ENCODE measurements at regions not wholly inside any gene's neighbourhood (a gene's known extent, or its start where the extent isn't known, plus 50 kb on each side); places are given as distances from the start of the nearest gene placed in this dataset.

DNA sequence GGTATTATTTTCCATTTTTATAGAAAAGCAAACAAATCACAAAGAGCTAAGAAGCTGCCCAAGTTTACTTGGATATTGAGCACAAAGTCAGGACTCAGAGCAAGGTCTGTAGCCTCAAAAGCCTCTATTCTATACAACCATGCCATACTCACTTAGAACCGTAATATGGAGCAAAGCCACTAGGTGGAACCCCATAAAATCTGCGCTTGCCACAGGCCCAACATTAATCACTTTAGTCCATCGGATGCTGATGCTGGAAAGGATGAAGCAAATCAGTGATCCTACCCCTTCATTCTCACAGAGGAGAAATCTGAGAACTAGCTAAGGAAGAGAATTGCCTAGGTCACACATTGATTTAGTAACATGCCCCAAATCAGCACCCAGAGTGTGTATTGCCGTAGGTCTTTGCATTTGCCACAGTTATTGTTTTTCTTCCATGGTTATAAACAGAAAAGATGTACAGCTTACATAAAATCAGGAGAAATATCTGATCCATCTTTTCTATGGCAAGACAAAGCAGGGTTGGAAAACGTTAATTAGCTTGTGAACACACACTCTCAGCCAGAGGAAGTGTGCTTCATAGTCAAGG, 56.7 kb upstream of the RAB38 start:
- DNase-seq (ENCODE audit: low spot score): peak; percentile 23

DNA sequence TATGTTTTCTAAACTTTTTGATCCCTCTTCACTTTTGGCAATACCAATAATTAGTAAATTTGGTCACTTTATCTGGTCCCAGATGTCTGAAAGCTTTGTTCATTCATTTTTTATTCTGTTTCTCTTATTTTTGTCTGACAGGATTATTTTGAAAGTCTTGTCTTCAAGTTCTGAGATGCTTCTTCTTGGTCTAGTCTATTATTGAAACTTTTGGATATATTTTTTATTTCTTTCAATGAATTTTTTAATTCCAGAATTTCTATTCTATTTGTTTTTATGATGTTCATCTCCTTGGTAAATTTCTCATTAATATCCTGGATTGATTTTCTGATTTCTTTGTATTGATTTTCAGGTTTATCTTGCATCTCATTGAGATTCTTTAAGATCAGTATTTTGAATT, 54.1 kb upstream of the RAB38 start:
- no peak for DNase-seq (ENCODE audit: low spot score)

Measured in H4 (cell line).